Endodermal cell (in vitro differentiated cells): ENCODE measurements at regions not wholly inside any gene's neighbourhood (a gene's known extent, or its start where the extent isn't known, plus 50 kb on each side); places are given as distances from the start of the nearest gene placed in this dataset.

Source experiments
- DNase-seq: peaks from one replicate; pipeline ENCODE4 v3.0.0-alpha.2; 2017
- H3K27ac ChIP-seq: 2 replicates; pipeline ENCODE4 v1.5.1; 2013; ENCODE audit warnings: mild to moderate bottlenecking, low read depth, low read length, moderate library complexity
- H3K27me3 ChIP-seq: 2 replicates; pipeline ENCODE4 v1.6.1; 2013; ENCODE audit warnings: mild to moderate bottlenecking, low read length, moderate library complexity; ENCODE audit not compliant: insufficient read depth, control insufficient read depth, poor library complexity, severe bottlenecking
- H3K36me3 ChIP-seq: 2 replicates; pipeline ENCODE4 v1.7.0; 2013; ENCODE audit warnings: mild to moderate bottlenecking, low read length, moderate library complexity; ENCODE audit not compliant: control insufficient read depth, insufficient read depth
- H3K4me1 ChIP-seq: one replicate; pipeline ENCODE4 v1.7.0; 2013; ENCODE audit warnings: low read length; ENCODE audit not compliant: control insufficient read depth, insufficient read depth
- H3K4me3 ChIP-seq: 2 replicates; pipeline ENCODE4 v1.5.1; 2013; ENCODE audit warnings: mild to moderate bottlenecking, low read length, moderate library complexity
- H3K9ac ChIP-seq: 2 replicates; pipeline ENCODE4 v1.6.1; 2013; ENCODE audit warnings: mild to moderate bottlenecking, low read length, moderate library complexity; ENCODE audit not compliant: poor library complexity, severe bottlenecking; ENCODE audit errors: extremely low read depth
- H3K9me3 ChIP-seq: 2 replicates; pipeline ENCODE4 v1.6.1; 2013; ENCODE audit warnings: mild to moderate bottlenecking, low read length, moderate library complexity; ENCODE audit not compliant: control insufficient read depth
- H3K27ac Mint-ChIP-seq: 2 replicates; pipeline ENCODE4 v1.8.0; 2020; ENCODE audit warnings: mixed read lengths
- H3K27me3 Mint-ChIP-seq: 2 replicates; pipeline ENCODE4 v1.8.0; 2021; ENCODE audit warnings: mild to moderate bottlenecking, mixed read lengths; ENCODE audit not compliant: insufficient read depth
- H3K36me3 Mint-ChIP-seq: 2 replicates; pipeline ENCODE4 v1.8.0; 2020; ENCODE audit warnings: low read depth, mixed read lengths
- H3K4me1 Mint-ChIP-seq: 2 replicates; pipeline ENCODE4 v1.8.0; 2020; ENCODE audit warnings: mixed read lengths
- H3K4me3 Mint-ChIP-seq: 2 replicates; pipeline ENCODE4 v1.8.0; 2020; ENCODE audit warnings: mild to moderate bottlenecking, moderate library complexity, mixed read lengths
- H3K9me3 Mint-ChIP-seq: 2 replicates; pipeline ENCODE4 v1.8.0; 2020; ENCODE audit warnings: mild to moderate bottlenecking, mixed read lengths
- CTCF ChIP-seq: fragments of 200-600 bp; sonication (generic); conservative IDR thresholded peaks from 2 replicates; pipeline ENCODE4 v1.5.0; 2021; ENCODE audit warnings: antibody characterized with exemption, mild to moderate bottlenecking
- WGBS, 2 experiments: methylation state at CpG; one replicate each; pipeline versions ENCODE4 v1.1.5 to v1.1.7; 2013; ENCODE audit warnings: missing lambda C conversion rate in 2 of 2, mixed read lengths in 1 of 2; ENCODE audit not compliant: insufficient coverage in 1 of 2, insufficient read length in 1 of 2; 5-methylcytosine and 5-hydroxymethylcytosine counted together

- no peak overlapping the region for H3K27ac ChIP-seq
- H3K27me3 Mint-ChIP-seq: peaks cover 3% of the 10 kb centered on the region
- TF ChIP-seq CTCF: no peak
- no peaks in the 10 kb centered on the region for H3K9me3 ChIP-seq
- DNase-seq: no peak
- no peak overlapping the region for H3K4me3 ChIP-seq
- no peak overlapping the region for H3K9ac ChIP-seq
- no peaks in the 10 kb centered on the region for H3K36me3 ChIP-seq
- peaks cover 11% of the 10 kb centered on the region for H3K4me1 Mint-ChIP-seq
- 94 to 100% methylated on average over 1 to 3 of the region's 3 CpGs for WGBS, 2 experiments
- H3K27me3 ChIP-seq: no peaks in the 10 kb centered on the region
- no peaks in the 10 kb centered on the region for H3K9me3 Mint-ChIP-seq
- no peak overlapping the region for H3K4me3 Mint-ChIP-seq
- H3K36me3 Mint-ChIP-seq: no peaks in the 10 kb centered on the region
- no peak overlapping the region for H3K27ac Mint-ChIP-seq
- no peaks in the 10 kb centered on the region for H3K4me1 ChIP-seq
Observed at GRCh38 chr10:78857193-78857592, 211.6 kb upstream of the ZMIZ1 start.

DNA sequence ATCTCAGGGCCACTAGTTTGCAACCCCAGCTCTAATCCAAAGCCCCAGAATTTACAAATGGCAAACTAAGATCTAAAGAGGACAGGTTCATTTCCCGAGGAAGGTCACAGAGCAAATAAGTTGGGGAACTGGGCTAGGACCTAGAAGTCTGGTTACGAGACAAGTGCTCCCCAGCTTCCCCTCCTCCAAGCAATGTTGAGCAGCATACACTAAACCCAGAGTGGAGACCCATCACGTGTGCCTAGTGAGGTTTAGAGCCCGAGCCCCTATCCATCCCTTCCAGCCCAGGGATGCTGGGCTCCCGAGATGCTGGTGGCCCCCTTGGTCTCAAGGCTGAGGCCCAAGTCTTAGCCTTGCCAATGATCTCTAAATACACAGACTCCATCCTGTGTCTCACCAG lies 209.5 kb upstream of the ZMIZ1 start:
- Histone ChIP-seq H3K9ac (no peak overlapping the region), H3K9me3 (no peaks in the 10 kb centered on the region), H3K4me3 (no peak overlapping the region), H3K27me3 (no peaks in the 10 kb centered on the region), H3K36me3 (no peaks in the 10 kb centered on the region), H3K4me1 (no peaks in the 10 kb centered on the region), H3K27ac (no peak overlapping the region)
- Mint-ChIP-seq H3K4me3 (no peak overlapping the region), H3K4me1 (peaks cover 7% of the 10 kb centered on the region), H3K9me3 (no peaks in the 10 kb centered on the region), H3K27ac (no peak overlapping the region), H3K36me3 (no peaks in the 10 kb centered on the region), H3K27me3 (peaks cover 5% of the 10 kb centered on the region)
- no peak for TF ChIP-seq CTCF
- DNase-seq: no peak
- WGBS, 2 experiments: 91 to 95% methylated on average over 5 of the region's 5 CpGs

GRCh38 chr10:78859769-78860168 lies 209.0 kb upstream of the ZMIZ1 start:
- Histone ChIP-seq H3K27ac (no peak overlapping the region), H3K27me3 (no peaks in the 10 kb centered on the region), H3K9ac (no peak overlapping the region), H3K4me3 (no peak overlapping the region), H3K36me3 (no peaks in the 10 kb centered on the region), H3K9me3 (no peaks in the 10 kb centered on the region), H3K4me1 (no peaks in the 10 kb centered on the region)
- Mint-ChIP-seq H3K27ac (no peak overlapping the region), H3K9me3 (no peaks in the 10 kb centered on the region), H3K36me3 (no peaks in the 10 kb centered on the region), H3K4me3 (no peak overlapping the region), H3K4me1 (peaks cover 7% of the 10 kb centered on the region), H3K27me3 (peaks cover 6% of the 10 kb centered on the region)
- WGBS, 2 experiments: 86 to 91% methylated on average over 3 to 5 of the region's 5 CpGs
- TF ChIP-seq CTCF: no peak
- no peak for DNase-seq
